ENCODE measurements at regions not wholly inside any gene's neighbourhood (a gene's known extent, or its start where the extent isn't known, plus 50 kb on each side); places are given as distances from the start of the nearest gene placed in this dataset.

GRCh38 chr1:57866998-57867397 lies 443.1 kb upstream of the DAB1 start:
- no peak for DNase-seq (ENCODE audit: low spot score)

- no peak for DNase-seq (ENCODE audit: low spot score)
Observed at GRCh38 chr1:57860931-57861565, 437.2 kb upstream of the DAB1 start.

- no peak for DNase-seq (ENCODE audit: low spot score)
Observed at GRCh38 chr1:57860325-57860724, 436.5 kb upstream of the DAB1 start.

- DNase-seq (ENCODE audit: low spot score), result no peak
Observed at GRCh38 chr1:57858740-57859139, 434.9 kb upstream of the DAB1 start.

- peak; percentile 50 for DNase-seq (ENCODE audit: low spot score)
Observed at GRCh38 chr1:57857809-57858208, 433.9 kb upstream of the DAB1 start.

- DNase-seq (ENCODE audit: low spot score), result no peak
Observed at GRCh38 chr1:57854436-57854835, 430.6 kb upstream of the DAB1 start.

- DNase-seq (ENCODE audit: low spot score), result no peak
Observed at GRCh38 chr1:57850176-57850940, 426.5 kb upstream of the DAB1 start.

GRCh38 chr1:57848406-57848805 lies 424.5 kb upstream of the DAB1 start:
- no peak for DNase-seq (ENCODE audit: low spot score)

- no peak for DNase-seq (ENCODE audit: low spot score)
Observed at GRCh38 chr1:57845041-57845440, 421.2 kb upstream of the DAB1 start.

- no peak for DNase-seq (ENCODE audit: low spot score)
Observed at GRCh38 chr1:57844382-57844980, 420.6 kb upstream of the DAB1 start.

GRCh38 chr1:57843760-57844159 lies 419.9 kb upstream of the DAB1 start:
- no peak for DNase-seq (ENCODE audit: low spot score)

GRCh38 chr1:57839526-57839925 lies 415.7 kb upstream of the DAB1 start:
- no peak for DNase-seq (ENCODE audit: low spot score)

- DNase-seq (ENCODE audit: low spot score), result no peak
Observed at GRCh38 chr1:57839067-57839466, 415.2 kb upstream of the DAB1 start.

GRCh38 chr1:57835620-57836019 lies 411.8 kb upstream of the DAB1 start:
- DNase-seq (ENCODE audit: low spot score), result no peak

- no peak for DNase-seq (ENCODE audit: low spot score)
Observed at GRCh38 chr1:57833296-57833695, 409.4 kb upstream of the DAB1 start.

- DNase-seq (ENCODE audit: low spot score), result no peak
Observed at GRCh38 chr1:57832612-57833011, 408.8 kb upstream of the DAB1 start.

- peak; percentile 15 for DNase-seq (ENCODE audit: low spot score)
Observed at GRCh38 chr1:57831624-57832023, 407.8 kb upstream of the DAB1 start.

GRCh38 chr1:57826535-57826934 lies 402.7 kb upstream of the DAB1 start:
- DNase-seq (ENCODE audit: low spot score), result no peak

GRCh38 chr1:57824535-57824934 lies 400.7 kb upstream of the DAB1 start:
- no peak for DNase-seq (ENCODE audit: low spot score)

GRCh38 chr1:57820356-57821095 lies 396.7 kb upstream of the DAB1 start:
- no peak for DNase-seq (ENCODE audit: low spot score)

GRCh38 chr1:57819893-57820292 lies 396.0 kb upstream of the DAB1 start:
- DNase-seq (ENCODE audit: low spot score), result no peak

- DNase-seq (ENCODE audit: low spot score), result no peak
Observed at GRCh38 chr1:57803586-57803985, 379.7 kb upstream of the DAB1 start.

GRCh38 chr1:57800376-57800775 lies 376.5 kb upstream of the DAB1 start:
- no peak for DNase-seq (ENCODE audit: low spot score)
